ENCODE measurements at regions not wholly inside any gene's neighbourhood (a gene's known extent, or its start where the extent isn't known, plus 50 kb on each side); places are given as distances from the start of the nearest gene placed in this dataset.
"Not testable (repeated sequence)": the region's sequence is repeated elsewhere in the genome, so short reads cannot be mapped to it uniquely, and the experiment has no call there.

DNA sequence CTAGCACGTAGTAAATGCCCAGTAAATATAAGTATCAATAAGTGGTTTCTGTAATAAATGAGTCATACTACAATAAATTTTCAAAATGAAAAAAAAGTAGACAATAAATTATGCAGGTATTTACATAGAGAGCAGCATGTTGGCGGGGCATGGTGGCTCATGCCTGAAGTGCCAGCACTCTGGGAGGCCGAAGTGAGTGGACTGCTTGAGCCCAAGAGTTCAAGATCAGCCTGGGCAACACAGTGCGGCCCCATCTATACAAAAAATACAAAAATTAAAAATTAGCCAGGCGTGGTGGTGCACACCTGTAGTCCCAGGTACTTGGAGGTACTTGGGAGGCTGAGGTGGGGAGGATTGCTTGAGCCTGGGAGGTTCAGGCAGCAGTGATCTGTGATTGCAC, 509.3 kb upstream of the KLF6 start:
- H3K27me3 ChIP-seq (ENCODE audit: low read depth), result no peaks in the 10 kb centered on the region
- H3K4me1 ChIP-seq, result no peaks in the 10 kb centered on the region
- in situ Hi-C loops (cut with MboI; ENCODE audit: low sequenced_read_pairs), result no loop called here
- no peaks in the 10 kb centered on the region for H3K36me3 ChIP-seq (replicated peaks)
- no peak overlapping the region for H3K4me3 ChIP-seq
- no peak for DNase-seq (ENCODE audit: low spot score in 2 of 2)
- H3K9me3 ChIP-seq, result no peaks in the 10 kb centered on the region

- H3K9me3 ChIP-seq, result no peaks in the 10 kb centered on the region
- in situ Hi-C loops (cut with MboI; ENCODE audit: low sequenced_read_pairs), result no loop called here
- no peak overlapping the region for H3K4me3 ChIP-seq
- no peaks in the 10 kb centered on the region for H3K4me1 ChIP-seq
- no peaks in the 10 kb centered on the region for H3K27me3 ChIP-seq (ENCODE audit: low read depth)
- no peaks in the 10 kb centered on the region for H3K36me3 ChIP-seq (replicated peaks)
- DNase-seq (ENCODE audit: low spot score in 2 of 2), result no peak
Observed at GRCh38 chr10:4291990-4292389, 507.0 kb upstream of the KLF6 start.

- Histone ChIP-seq H3K36me3 (replicated peaks) (no peaks in the 10 kb centered on the region), H3K4me3 (no peak overlapping the region), H3K9me3 (no peaks in the 10 kb centered on the region), H3K4me1 (no peaks in the 10 kb centered on the region), H3K27me3 (ENCODE audit: low read depth) (no peaks in the 10 kb centered on the region)
- DNase-seq (ENCODE audit: low spot score in 2 of 2), result no peak
- in situ Hi-C loops (cut with MboI; ENCODE audit: low sequenced_read_pairs), result no loop called here
Observed at GRCh38 chr10:4285121-4285520, 500.1 kb upstream of the KLF6 start.

GRCh38 chr10:4283846-4284610, 499.0 kb upstream of the KLF6 start:
- in situ Hi-C loops (cut with MboI; ENCODE audit: low sequenced_read_pairs), result no loop called here
- H3K27me3 ChIP-seq (ENCODE audit: low read depth), result no peaks in the 10 kb centered on the region
- no peak for DNase-seq (ENCODE audit: low spot score in 2 of 2)
- no peaks in the 10 kb centered on the region for H3K9me3 ChIP-seq
- no peak overlapping the region for H3K4me3 ChIP-seq
- H3K36me3 ChIP-seq (replicated peaks), result no peaks in the 10 kb centered on the region
- no peaks in the 10 kb centered on the region for H3K4me1 ChIP-seq

GRCh38 chr10:4282496-4282895, 497.5 kb upstream of the KLF6 start:
- Histone ChIP-seq H3K27me3 (ENCODE audit: low read depth) (no peaks in the 10 kb centered on the region), H3K4me3 (no peak overlapping the region), H3K9me3 (no peaks in the 10 kb centered on the region), H3K4me1 (no peaks in the 10 kb centered on the region), H3K36me3 (replicated peaks) (no peaks in the 10 kb centered on the region)
- DNase-seq (ENCODE audit: low spot score in 2 of 2), result no peak
- in situ Hi-C loops (cut with MboI; ENCODE audit: low sequenced_read_pairs), result no loop called here

- H3K9me3 ChIP-seq, result no peaks in the 10 kb centered on the region
- no peak for DNase-seq (ENCODE audit: low spot score in 2 of 2)
- H3K36me3 ChIP-seq (replicated peaks), result no peaks in the 10 kb centered on the region
- H3K27me3 ChIP-seq (ENCODE audit: low read depth), result no peaks in the 10 kb centered on the region
- in situ Hi-C loops (cut with MboI; ENCODE audit: low sequenced_read_pairs), result no loop called here
- no peaks in the 10 kb centered on the region for H3K4me1 ChIP-seq
- no peak overlapping the region for H3K4me3 ChIP-seq
Observed at GRCh38 chr10:4281190-4281825, 496.3 kb upstream of the KLF6 start.

DNA sequence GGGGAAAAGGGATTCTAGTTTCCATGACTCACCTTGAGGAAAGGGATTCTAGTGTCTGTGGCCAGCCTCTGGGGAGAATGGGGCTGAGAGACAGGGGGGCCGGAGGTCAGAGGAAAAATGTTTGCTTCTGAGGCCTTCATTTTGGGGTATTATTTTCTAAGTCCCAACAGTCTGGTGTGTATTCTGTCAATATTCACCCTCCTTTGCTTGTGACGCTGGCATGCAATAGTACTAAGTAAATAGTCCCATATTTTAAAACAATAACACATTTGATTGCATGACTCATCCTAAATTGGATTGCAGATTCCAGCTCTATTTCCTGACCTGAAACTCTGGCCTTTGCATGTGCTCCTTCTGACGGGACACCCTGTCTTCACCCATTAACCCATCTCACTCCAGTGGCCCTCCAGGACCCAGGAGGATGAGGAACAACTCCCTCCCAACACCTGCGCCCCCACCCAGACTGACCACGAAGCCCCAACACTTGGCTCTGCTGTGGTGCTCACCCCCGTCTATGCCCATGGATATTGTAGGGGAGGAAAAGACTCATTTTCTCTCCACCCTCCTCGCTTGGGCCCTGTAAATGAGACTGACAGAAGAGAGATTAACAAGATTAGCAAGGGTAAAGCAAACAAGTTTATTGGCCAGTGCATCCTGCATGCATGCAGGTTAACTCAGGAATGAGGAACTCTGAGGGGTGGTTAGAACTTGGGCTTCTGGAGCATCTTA, 495.6 kb upstream of the KLF6 start:
- DNase-seq (ENCODE audit: low spot score in 2 of 2), result no peak
- no peaks in the 10 kb centered on the region for H3K36me3 ChIP-seq (replicated peaks)
- in situ Hi-C loops (cut with MboI; ENCODE audit: low sequenced_read_pairs), result no loop called here

DNA sequence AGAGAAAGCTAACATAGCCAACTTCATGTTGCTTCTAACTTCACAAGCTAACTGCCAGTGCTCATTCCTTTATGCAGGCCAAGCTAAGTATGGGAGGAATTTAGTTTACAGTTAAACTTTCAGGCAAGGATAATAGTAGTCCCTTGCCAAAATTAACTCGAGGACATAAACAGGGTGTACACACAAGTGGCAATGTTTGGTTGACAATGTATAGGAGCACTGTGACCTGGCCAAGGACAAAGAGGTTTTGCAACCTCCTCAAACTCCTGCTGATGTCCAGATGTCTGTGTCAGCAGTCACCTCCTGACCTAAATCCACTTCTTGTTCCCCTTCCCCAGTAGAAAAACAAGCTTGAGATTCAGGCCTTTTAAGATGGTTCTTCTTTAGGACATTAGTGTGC, 494.6 kb upstream of the KLF6 start:
- no peak for DNase-seq (ENCODE audit: low spot score in 2 of 2)
- H3K4me1 ChIP-seq, result no peaks in the 10 kb centered on the region
- H3K36me3 ChIP-seq (replicated peaks), result no peaks in the 10 kb centered on the region
- in situ Hi-C loops (cut with MboI; ENCODE audit: low sequenced_read_pairs), result no loop called here
- H3K4me3 ChIP-seq, result no peak overlapping the region
- H3K27me3 ChIP-seq (ENCODE audit: low read depth), result no peaks in the 10 kb centered on the region
- no peaks in the 10 kb centered on the region; the same call in 1 of the 2 replicates for H3K9me3 ChIP-seq

More for the DNA sequence above, 495.6 kb upstream of the KLF6 start:
- Histone ChIP-seq H3K9me3 (no peaks in the 10 kb centered on the region), H3K4me1 (no peaks in the 10 kb centered on the region), H3K27me3 (ENCODE audit: low read depth) (no peaks in the 10 kb centered on the region), H3K4me3 (no peak overlapping the region)

GRCh38 chr10:4278186-4278585, 493.2 kb upstream of the KLF6 start:
- Histone ChIP-seq H3K4me1 (no peaks in the 10 kb centered on the region), H3K36me3 (replicated peaks) (no peaks in the 10 kb centered on the region), H3K4me3 (no peak overlapping the region), H3K9me3 (no peaks in the 10 kb centered on the region; the same call in 1 of the 2 replicates), H3K27me3 (ENCODE audit: low read depth) (no peaks in the 10 kb centered on the region)
- no peak for DNase-seq (ENCODE audit: low spot score in 2 of 2)
- in situ Hi-C loops (cut with MboI; ENCODE audit: low sequenced_read_pairs), result no loop called here

- Histone ChIP-seq H3K9me3 (no peaks in the 10 kb centered on the region; the same call in 1 of the 2 replicates), H3K4me3 (no peak overlapping the region), H3K4me1 (no peaks in the 10 kb centered on the region), H3K36me3 (replicated peaks) (no peaks in the 10 kb centered on the region), H3K27me3 (ENCODE audit: low read depth) (no peaks in the 10 kb centered on the region)
- in situ Hi-C loops (cut with MboI; ENCODE audit: low sequenced_read_pairs), result no loop called here
- DNase-seq (ENCODE audit: low spot score in 2 of 2), result no peak
Observed at GRCh38 chr10:4276151-4276550, 491.1 kb upstream of the KLF6 start.

- H3K4me1 ChIP-seq; H3K9me3 ChIP-seq; in situ Hi-C loops (cut with MboI; ENCODE audit: low sequenced_read_pairs); DNase-seq (ENCODE audit: low spot score in 2 of 2); H3K4me3 ChIP-seq; H3K27me3 ChIP-seq (ENCODE audit: low read depth); H3K36me3 ChIP-seq (replicated peaks): not testable (repeated sequence)
Observed at GRCh38 chr10:4274671-4275070, 489.7 kb upstream of the KLF6 start.

DNA sequence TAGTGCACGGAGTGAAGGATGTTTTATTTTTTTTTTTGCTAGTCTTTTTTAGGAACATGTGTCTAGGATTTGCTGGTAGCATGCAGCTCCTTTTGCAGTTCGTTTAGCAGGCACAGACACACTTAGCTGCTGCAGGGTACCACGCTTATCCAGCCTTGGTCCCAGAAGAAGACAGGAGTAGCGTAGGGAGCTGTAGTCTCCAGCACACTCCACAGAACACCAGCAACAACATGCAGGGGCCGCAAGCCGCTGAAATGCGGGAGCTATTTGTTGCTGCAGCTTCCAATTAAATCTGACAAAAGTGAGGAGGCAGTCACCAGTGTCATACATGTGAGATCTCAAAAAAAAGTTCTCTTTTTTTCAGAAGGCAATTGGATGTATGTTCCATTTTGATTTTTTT, 486.2 kb upstream of the KLF6 start:
- no peaks in the 10 kb centered on the region for H3K4me1 ChIP-seq
- H3K27me3 ChIP-seq (ENCODE audit: low read depth), result no peaks in the 10 kb centered on the region
- no peak for DNase-seq (ENCODE audit: low spot score in 2 of 2)
- H3K9me3 ChIP-seq, result no peaks in the 10 kb centered on the region; the same call in 1 of the 2 replicates
- H3K4me3 ChIP-seq, result no peak overlapping the region
- H3K36me3 ChIP-seq (replicated peaks), result no peaks in the 10 kb centered on the region
- in situ Hi-C loops (cut with MboI; ENCODE audit: low sequenced_read_pairs), result no loop called here

DNA sequence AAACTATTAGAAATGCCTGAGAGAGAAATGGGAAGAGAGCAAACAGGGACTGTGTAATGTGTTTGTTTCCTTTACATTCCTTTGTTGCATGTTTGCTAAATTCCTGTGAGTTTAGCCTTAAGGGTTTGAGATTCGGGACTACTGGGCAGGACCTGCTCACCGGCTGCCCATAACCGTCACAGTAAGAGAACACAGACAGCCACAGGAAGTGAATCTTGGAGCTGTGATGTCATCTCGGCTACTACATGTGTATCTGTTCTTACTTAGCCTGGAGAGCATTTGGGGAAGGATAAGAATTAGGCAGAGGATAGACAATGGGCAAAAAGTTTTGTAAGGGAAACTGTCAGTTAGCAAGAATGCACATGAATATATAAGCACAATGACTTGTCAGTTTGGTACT, 485.1 kb upstream of the KLF6 start:
- no peaks in the 10 kb centered on the region for H3K4me1 ChIP-seq
- no peak overlapping the region for H3K4me3 ChIP-seq
- in situ Hi-C loops (cut with MboI; ENCODE audit: low sequenced_read_pairs), result no loop called here
- H3K36me3 ChIP-seq (replicated peaks), result no peaks in the 10 kb centered on the region
- H3K9me3 ChIP-seq, result no peaks in the 10 kb centered on the region; the same call in 1 of the 2 replicates
- no peaks in the 10 kb centered on the region for H3K27me3 ChIP-seq (ENCODE audit: low read depth)
- no peak for DNase-seq (ENCODE audit: low spot score in 2 of 2)

DNA sequence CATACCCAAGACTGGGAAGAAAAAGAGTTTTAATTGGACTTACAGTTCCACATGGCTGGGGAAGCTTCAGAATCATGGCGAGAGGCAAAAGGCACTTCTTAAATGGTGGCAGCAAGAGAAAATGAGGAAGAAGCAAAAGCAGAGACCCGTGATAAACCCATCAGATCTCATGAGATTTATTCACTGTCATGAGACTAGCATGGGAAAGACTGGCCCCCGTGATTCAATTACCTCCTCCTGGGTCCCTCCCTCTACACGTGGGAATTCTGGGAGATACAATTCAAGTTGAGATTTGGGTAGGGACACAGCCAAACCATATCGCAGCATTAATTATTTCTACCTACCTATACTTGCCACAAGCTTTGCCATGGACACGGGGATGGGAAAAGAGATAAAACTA, 483.5 kb upstream of the KLF6 start:
- H3K9me3 ChIP-seq; H3K27me3 ChIP-seq (ENCODE audit: low read depth); H3K36me3 ChIP-seq (replicated peaks); H3K4me3 ChIP-seq; H3K4me1 ChIP-seq; DNase-seq (ENCODE audit: low spot score in 2 of 2); in situ Hi-C loops (cut with MboI; ENCODE audit: low sequenced_read_pairs): not testable (repeated sequence)

Measured in HAP-1 (cell line).